Esophagus muscularis mucosa (tissue), 4 donors: ENCODE measurements at regions not wholly inside any gene's neighbourhood (a gene's known extent, or its start where the extent isn't known, plus 50 kb on each side); places are given as distances from the start of the nearest gene placed in this dataset.

ENCODE experiments used
- DNase-seq: peaks from one replicate; pipeline ENCODE4 v3.0.0-alpha.2; 2017; ENCODE audit errors: extremely low spot score
- H3K27ac ChIP-seq, 4 donors: fragments of 200-600 bp; sonication (generic); replicated peaks in 1 of 4; 1 replicate in 3 of 4; 2 replicates in 1 of 4; pipeline ENCODE4 v1.5.1; 2016 to 2019; ENCODE audit warnings: mild to moderate bottlenecking in 1 of 4
- H3K27me3 ChIP-seq, 4 donors: fragments of 200-600 bp; sonication (generic); one replicate each; pipeline versions ENCODE4 v1.5.1 to v1.6.0; 2016 to 2019
- H3K36me3 ChIP-seq, 4 donors: fragments of 200-600 bp; sonication (generic); one replicate each; pipeline ENCODE4 v1.5.1; 2016 to 2019
- H3K4me1 ChIP-seq, 4 donors: fragments of 200-600 bp; sonication (generic); one replicate each; pipeline ENCODE4 v1.5.1; 2016 to 2019
- H3K4me3 ChIP-seq, 4 donors: fragments of 200-600 bp; sonication (generic); 1 replicate in 2 of 4; 2 replicates in 2 of 4; pipeline ENCODE4 v1.5.1; 2016 to 2019; ENCODE audit warnings: mild to moderate bottlenecking in 4 of 4, moderate library complexity in 1 of 4
- H3K9me3 ChIP-seq, 4 donors: fragments of 200-600 bp; sonication (generic); 1 replicate in 3 of 4; 2 replicates in 1 of 4; pipeline ENCODE4 v1.5.1; 2016 to 2019
- CTCF ChIP-seq, 3 experiments: fragments of 200-600 bp in 2 of 3; fragments of 450-650 bp in 1 of 3; sonication (generic) in 2 of 3; IDR thresholded peaks; one replicate each; pipeline ENCODE4 v1.5.1; 2017 to 2019; ENCODE audit warnings: antibody characterized with exemption in 3 of 3, mild to moderate bottlenecking in 2 of 3, moderate library complexity in 1 of 3
- EP300 ChIP-seq: sonication (generic); formaldehyde crosslinking; IDR thresholded peaks from one replicate; pipeline ENCODE4 v1.6.1; 2017; ENCODE audit warnings: antibody characterized with exemption
- POLR2A ChIP-seq: fragments of 450-650 bp; IDR thresholded peaks from one replicate; pipeline ENCODE4 v1.6.1; 2017; ENCODE audit warnings: antibody characterized with exemption, moderate library complexity, mild to moderate bottlenecking, low read depth
- POLR2AphosphoS5 ChIP-seq, 2 donors: sonication (generic); formaldehyde crosslinking; IDR thresholded peaks; one replicate each; pipeline ENCODE4 v1.6.1; 2017; ENCODE audit warnings: antibody characterized with exemption in 2 of 2
- WGBS: methylation state at CpG from one replicate; pipeline ENCODE4 v1.1.5; 2018; 5-methylcytosine and 5-hydroxymethylcytosine counted together
- intact Hi-C: fragments of 100-400 bp; cut with DNase I; formaldehyde crosslinking; loops from one replicate; pipeline ENCODE4 v1.15.1; 2023

GRCh38 chr20:36086767-36087166 is 67.8 kb upstream of the EPB41L1 start:
- TF ChIP-seq EP300, result no peak
- TF ChIP-seq POLR2AphosphoS5 (IDR thresholded peaks at IDR 0.05), result no peak
- no peak for TF ChIP-seq POLR2A
- TF ChIP-seq CTCF (IDR thresholded peaks at IDR 0.05), result no peak
- H3K36me3 ChIP-seq, result no peaks in the 10 kb centered on the region
- no peak overlapping the region for H3K4me3 ChIP-seq
- H3K4me1 ChIP-seq, result peaks cover 1 to 3% (median 2%) of the 10 kb centered on the region in 4 donors
- DNase-seq, result no peak
- WGBS, result 58% methylated on average over 2 of the region's 2 CpGs
- H3K27ac ChIP-seq, result no peak overlapping the region
- no peaks in the 10 kb centered on the region for H3K9me3 ChIP-seq
- H3K27me3 ChIP-seq, result peaks cover 0 to 24% (median 3%) of the 10 kb centered on the region in 4 donors
- intact Hi-C loops, result no loop called here

DNA sequence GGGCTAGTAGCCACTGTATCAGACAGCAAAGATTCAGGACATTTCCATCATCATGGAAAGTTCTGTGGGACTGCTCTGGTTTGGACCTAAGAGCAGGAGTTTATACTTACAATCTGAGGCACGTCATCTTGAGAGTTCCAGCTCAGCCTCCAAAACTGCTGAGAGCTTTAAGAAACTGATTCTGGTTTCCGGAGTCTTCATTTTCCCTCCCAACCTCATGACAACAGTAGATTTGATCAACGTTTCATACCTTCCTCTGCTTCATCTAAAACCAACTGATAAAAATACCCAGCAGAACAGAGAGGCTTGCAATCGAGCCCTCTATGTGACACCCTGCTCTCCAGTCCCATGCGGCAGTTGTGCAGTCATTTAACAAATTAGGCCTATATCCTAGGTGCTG is 64.3 kb upstream of the EPB41L1 start:
- no peak for DNase-seq

DNA sequence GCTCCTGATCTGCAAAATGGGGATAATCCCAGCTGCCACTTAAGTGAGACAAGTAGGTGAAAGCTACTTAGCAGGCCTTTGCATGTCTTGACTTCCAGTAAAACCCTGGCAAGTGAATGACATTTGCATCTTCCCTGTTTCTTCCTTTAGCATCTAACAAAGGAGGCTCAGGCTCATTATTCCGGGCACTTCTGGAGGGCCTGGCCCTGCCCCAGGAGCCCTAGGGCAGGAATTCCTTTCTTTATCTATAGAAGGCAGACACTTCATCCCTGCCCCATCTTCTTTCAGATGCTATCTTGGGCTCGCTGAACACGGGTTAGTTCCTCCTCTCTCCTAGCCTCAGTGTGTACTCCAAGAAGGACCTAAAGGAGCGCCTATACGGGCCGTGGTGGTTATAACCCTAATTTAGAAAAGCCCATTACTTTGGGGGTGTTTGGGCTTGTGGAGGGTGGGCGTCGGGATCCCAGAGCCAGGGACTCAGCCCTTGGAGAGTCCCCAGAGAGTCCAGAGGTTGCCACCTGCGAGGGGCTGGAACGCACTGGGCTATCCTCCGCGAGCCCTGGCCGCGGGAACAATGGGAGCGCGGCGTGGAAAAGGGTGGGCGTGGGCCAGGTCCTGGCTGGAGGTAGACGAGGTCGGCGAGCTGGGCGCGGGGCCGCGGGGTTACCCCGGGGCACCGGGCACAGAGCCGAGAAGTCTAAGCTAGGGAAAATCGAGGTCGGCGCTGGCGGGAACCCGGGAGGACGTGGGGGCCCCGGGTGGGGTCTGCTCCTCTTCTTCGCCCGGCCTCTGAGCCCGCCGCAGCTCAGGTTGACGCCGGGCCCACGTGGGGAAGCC is 62.8 kb upstream of the EPB41L1 start:
- intact Hi-C loops, result no loop called here

More for the DNA sequence above, 64.3 kb upstream of the EPB41L1 start:
- Histone ChIP-seq H3K36me3 (no peaks in the 10 kb centered on the region), H3K4me3 (no peak overlapping the region), H3K9me3 (no peaks in the 10 kb centered on the region), H3K27me3 (peaks cover 0 to 54% (median 8%) of the 10 kb centered on the region in 4 donors), H3K27ac (no peak overlapping the region), H3K4me1 (peaks cover 9 to 34% (median 32%) of the 10 kb centered on the region in 4 donors)
- TF ChIP-seq POLR2AphosphoS5 (IDR thresholded peaks at IDR 0.05) (no peak), EP300 (no peak), CTCF (IDR thresholded peaks at IDR 0.05) (no peak), POLR2A (no peak)
- WGBS, result 96% methylated on average over 5 of the region's 5 CpGs
- intact Hi-C loops, result no loop called here

DNA sequence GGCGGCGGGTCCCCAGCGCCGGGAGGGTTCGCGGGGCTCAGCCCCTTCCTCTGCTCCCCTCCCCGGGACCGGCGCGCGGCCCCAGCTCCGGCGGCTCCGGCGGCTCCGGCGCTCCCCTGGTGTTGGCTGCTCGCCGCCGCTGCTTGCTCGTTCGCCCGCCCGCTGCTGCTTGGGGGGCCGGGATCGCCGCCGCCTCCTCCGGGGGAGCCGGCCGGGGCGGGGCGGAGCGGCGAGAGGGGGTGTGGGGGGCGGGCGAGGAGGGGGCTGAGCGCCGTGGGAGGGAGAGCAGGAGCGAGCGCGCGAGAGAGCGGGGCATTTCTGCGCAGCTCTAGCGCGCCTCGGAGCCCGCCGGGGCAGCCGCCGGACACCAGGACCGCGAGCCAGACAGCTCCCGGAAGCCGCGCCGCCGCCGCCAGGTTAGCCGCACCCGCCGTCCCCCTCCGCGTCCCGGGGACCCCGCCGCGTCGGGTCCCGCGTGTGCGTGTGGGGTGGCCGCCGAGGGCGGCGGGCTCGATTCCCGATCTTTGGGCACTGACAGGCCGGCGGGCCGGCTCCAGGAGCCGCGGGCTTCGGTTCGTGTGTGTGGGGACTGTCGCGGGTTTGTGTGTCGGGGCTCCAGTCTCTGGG is 62.0 kb upstream of the EPB41L1 start:
- Histone ChIP-seq H3K4me1 (peaks cover 9 to 36% (median 33%) of the 10 kb centered on the region in 4 donors), H3K9me3 (no peaks in the 10 kb centered on the region), H3K27me3 (peaks cover 0 to 54% (median 8%) of the 10 kb centered on the region in 4 donors), H3K4me3 (peak overlapping the region; percentile 63 to 73 (median 68)), H3K27ac (peak overlapping the region; percentile 30 to 59 (median 35)), H3K36me3 (no peaks in the 10 kb centered on the region)
- intact Hi-C loops, result no loop called here
- no CpG with 5 or more reads among the region's 89 CpGs for WGBS
- no peak for DNase-seq
- TF ChIP-seq POLR2A (no peak), POLR2AphosphoS5 (IDR thresholded peaks at IDR 0.05) (no peak), CTCF (IDR thresholded peaks at IDR 0.05) (no peak), EP300 (no peak)

More for the DNA sequence above, 62.8 kb upstream of the EPB41L1 start:
- H3K36me3 ChIP-seq, result no peaks in the 10 kb centered on the region
- H3K4me1 ChIP-seq, result peaks cover 9 to 34% (median 32%) of the 10 kb centered on the region in 4 donors
- no peak for DNase-seq
- H3K27me3 ChIP-seq, result peaks cover 0 to 54% (median 8%) of the 10 kb centered on the region in 4 donors
- 39% methylated on average over 13 of the region's 42 CpGs for WGBS
- peak overlapping the region; percentile 63 to 73 (median 68) for H3K4me3 ChIP-seq
- TF ChIP-seq EP300, result no peak
- no peak for TF ChIP-seq POLR2AphosphoS5 (IDR thresholded peaks at IDR 0.05)
- TF ChIP-seq POLR2A, result no peak
- TF ChIP-seq CTCF (IDR thresholded peaks at IDR 0.05), result no peak
- peak overlapping the region in 3 of 4 donors; percentile 30 to 59 (median 32) for H3K27ac ChIP-seq
- H3K9me3 ChIP-seq, result no peaks in the 10 kb centered on the region
